HEK293 (cell line): ENCODE measurements at regions not wholly inside any gene's neighbourhood (a gene's known extent, or its start where the extent isn't known, plus 50 kb on each side); places are given as distances from the start of the nearest gene placed in this dataset.

Experiments
- EGR2 ChIP-seq: fragments of 450-650 bp; formaldehyde crosslinking; IDR thresholded peaks from 2 replicates; pipeline ENCODE4 v1.5.1; 2016; ENCODE audit warnings: low read depth, missing biosample characterization, missing genetic modification characterization
- GFI1B ChIP-seq: fragments of 450-650 bp; formaldehyde crosslinking; IDR thresholded peaks from 2 replicates; pipeline ENCODE4 v1.5.1; 2016; ENCODE audit warnings: missing biosample characterization, missing genetic modification characterization
- IKZF3 ChIP-seq: fragments of 450-650 bp; IDR thresholded peaks from 2 replicates; pipeline ENCODE4 v1.5.0; 2018; ENCODE audit warnings: missing biosample characterization, mild to moderate bottlenecking, missing genetic modification characterization, moderate library complexity
- MYNN ChIP-seq: fragments of 450-650 bp; formaldehyde crosslinking; IDR thresholded peaks from 2 replicates; pipeline ENCODE4 v1.5.1; 2016; ENCODE audit warnings: missing biosample characterization, missing genetic modification characterization, borderline replicate concordance
- SP2 ChIP-seq: fragments of 450-650 bp; formaldehyde crosslinking; IDR thresholded peaks from 2 replicates; pipeline ENCODE4 v1.5.1; 2016; ENCODE audit warnings: missing biosample characterization, missing genetic modification characterization
- YY2 ChIP-seq: fragments of 450-650 bp; formaldehyde crosslinking; IDR thresholded peaks from 2 replicates; pipeline ENCODE4 v1.5.1; 2016; ENCODE audit warnings: missing biosample characterization, missing genetic modification characterization
- ZBTB11 ChIP-seq: fragments of 450-650 bp; formaldehyde crosslinking; conservative IDR thresholded peaks from 2 replicates; pipeline ENCODE4 v1.5.1; 2016; ENCODE audit warnings: low read depth, missing biosample characterization, missing genetic modification characterization
- ZBTB17 ChIP-seq: fragments of 450-650 bp; formaldehyde crosslinking; IDR thresholded peaks from 2 replicates; pipeline ENCODE4 v1.5.1; 2016; ENCODE audit warnings: missing biosample characterization, missing genetic modification characterization
- ZBTB21 ChIP-seq: fragments of 450-650 bp; formaldehyde crosslinking; IDR thresholded peaks from 2 replicates; pipeline ENCODE4 v1.5.1; 2017; ENCODE audit warnings: missing biosample characterization, missing genetic modification characterization
- ZBTB7A ChIP-seq: fragments of 450-650 bp; formaldehyde crosslinking; IDR thresholded peaks from 2 replicates; pipeline ENCODE4 v1.5.1; 2016; ENCODE audit warnings: low read depth, missing biosample characterization, missing genetic modification characterization
- ZFP37 ChIP-seq: fragments of 450-650 bp; formaldehyde crosslinking; IDR thresholded peaks from 2 replicates; pipeline ENCODE4 v1.5.1; 2016; ENCODE audit warnings: missing biosample characterization, missing genetic modification characterization
- ZNF112 ChIP-seq: fragments of 450-650 bp; formaldehyde crosslinking; IDR thresholded peaks from 2 replicates; pipeline ENCODE4 v1.5.0; 2017; ENCODE audit warnings: missing biosample characterization, missing genetic modification characterization
- ZNF148 ChIP-seq: fragments of 450-650 bp; formaldehyde crosslinking; IDR thresholded peaks from 2 replicates; pipeline ENCODE4 v1.5.0; 2017; ENCODE audit warnings: missing biosample characterization, missing genetic modification characterization, borderline replicate concordance
- ZNF157 ChIP-seq: fragments of 450-650 bp; formaldehyde crosslinking; IDR thresholded peaks from 2 replicates; pipeline ENCODE4 v1.5.1; 2016; ENCODE audit warnings: missing biosample characterization, missing genetic modification characterization
- ZNF239 ChIP-seq: fragments of 450-650 bp; formaldehyde crosslinking; IDR thresholded peaks from 2 replicates; pipeline ENCODE4 v1.5.1; 2016; ENCODE audit warnings: missing biosample characterization, missing genetic modification characterization
- ZNF335 ChIP-seq: fragments of 450-650 bp; formaldehyde crosslinking; conservative IDR thresholded peaks from 2 replicates; pipeline ENCODE4 v1.5.1; 2016; ENCODE audit warnings: missing biosample characterization, missing genetic modification characterization
- ZNF341 ChIP-seq: fragments of 450-650 bp; formaldehyde crosslinking; IDR thresholded peaks from 2 replicates; pipeline ENCODE4; 2016; ENCODE audit warnings: low read depth, missing biosample characterization, missing genetic modification characterization
- ZNF398 ChIP-seq: fragments of 450-650 bp; formaldehyde crosslinking; IDR thresholded peaks from 2 replicates; pipeline ENCODE4 v1.5.1; 2017; ENCODE audit warnings: missing biosample characterization, missing genetic modification characterization
- ZNF449 ChIP-seq: fragments of 450-650 bp; formaldehyde crosslinking; IDR thresholded peaks from 2 replicates; pipeline ENCODE4 v1.5.1; 2017; ENCODE audit warnings: missing biosample characterization, mild to moderate bottlenecking, missing genetic modification characterization, moderate library complexity
- ZNF48 ChIP-seq: fragments of 450-650 bp; formaldehyde crosslinking; IDR thresholded peaks from 2 replicates; pipeline ENCODE4 v1.5.1; 2016; ENCODE audit warnings: missing biosample characterization, missing genetic modification characterization
- ZNF488 ChIP-seq: fragments of 450-650 bp; formaldehyde crosslinking; IDR thresholded peaks from 2 replicates; pipeline ENCODE4 v1.5.1; 2016; ENCODE audit warnings: missing biosample characterization, missing genetic modification characterization
- ZNF501 ChIP-seq: fragments of 450-650 bp; formaldehyde crosslinking; IDR thresholded peaks from 2 replicates; pipeline ENCODE4 v1.5.1; 2016; ENCODE audit warnings: missing biosample characterization, missing genetic modification characterization
- ZNF530 ChIP-seq: fragments of 450-650 bp; formaldehyde crosslinking; IDR thresholded peaks from 2 replicates; pipeline ENCODE4 v1.5.1; 2016; ENCODE audit warnings: low read depth, missing biosample characterization, missing genetic modification characterization
- ZNF707 ChIP-seq: fragments of 450-650 bp; formaldehyde crosslinking; IDR thresholded peaks from 2 replicates; pipeline ENCODE4 v1.5.1; 2016; ENCODE audit warnings: missing biosample characterization, missing genetic modification characterization
- ZNF76 ChIP-seq: fragments of 450-650 bp; formaldehyde crosslinking; IDR thresholded peaks from 2 replicates; pipeline ENCODE4; 2016; ENCODE audit warnings: low read depth, missing biosample characterization, missing genetic modification characterization, borderline replicate concordance
- ZNF776 ChIP-seq: fragments of 450-650 bp; formaldehyde crosslinking; IDR thresholded peaks from 2 replicates; pipeline ENCODE4 v1.5.0; 2017; ENCODE audit warnings: missing biosample characterization, missing genetic modification characterization, borderline replicate concordance
- ZSCAN18 ChIP-seq: fragments of 450-650 bp; formaldehyde crosslinking; IDR thresholded peaks from 2 replicates; pipeline ENCODE4 v1.5.1; 2016; ENCODE audit warnings: missing biosample characterization, missing genetic modification characterization
- ZSCAN4 ChIP-seq: fragments of 450-650 bp; formaldehyde crosslinking; IDR thresholded peaks from 2 replicates; pipeline ENCODE4 v1.5.1; 2017; ENCODE audit warnings: missing biosample characterization, missing genetic modification characterization

GRCh38 chr1:234544087-234544579 is 65.2 kb upstream of the TARBP1 start (continued):
- no peak for TF ChIP-seq ZNF148 (tag by site-specific recombination)
- TF ChIP-seq ZNF530: no peak
- no peak for TF ChIP-seq ZNF449
- peak; percentile 87 for TF ChIP-seq GFI1B (tag by site-specific recombination)
- TF ChIP-seq ZNF112 (tag by site-specific recombination): no peak
- peak; percentile 63 for TF ChIP-seq ZNF341 (tag by site-specific recombination)
- peak; percentile 81 for TF ChIP-seq SP2 (tag by site-specific recombination)
- TF ChIP-seq ZBTB7A (tag by site-specific recombination): no peak
- no peak for TF ChIP-seq ZBTB11 (tag by site-specific recombination)
- no peak for TF ChIP-seq ZNF48 (tag by site-specific recombination)
- TF ChIP-seq ZNF501 (tag by site-specific recombination): peak; percentile 81
- TF ChIP-seq ZNF398: peak; percentile 100
- TF ChIP-seq ZNF157 (tag by site-specific recombination): no peak
- TF ChIP-seq ZNF239: no peak
- no peak for TF ChIP-seq IKZF3 (tag by site-specific recombination)
- TF ChIP-seq ZSCAN18: peak; percentile 10; the same call in 1 of the 2 replicates
- TF ChIP-seq ZNF707: no peak
- no peak for TF ChIP-seq YY2 (tag by site-specific recombination)
- no peak; the same call in 1 of the 2 replicates for TF ChIP-seq ZSCAN4 (tag by site-specific recombination)
- no peak for TF ChIP-seq MYNN
- TF ChIP-seq ZBTB17 (tag by site-specific recombination): no peak; the same call in 1 of the 2 replicates
- TF ChIP-seq ZBTB21 (tag by site-specific recombination): peak; percentile 36
- no peak for TF ChIP-seq ZNF776 (tag by site-specific recombination)
- TF ChIP-seq ZFP37 (tag by site-specific recombination): no peak; the same call in 1 of the 2 replicates
- peak; percentile 72; the same call in 1 of the 2 replicates for TF ChIP-seq ZNF76 (tag by site-specific recombination)
- TF ChIP-seq EGR2 (tag by site-specific recombination): no peak
- peak; percentile 9; the same call in 1 of the 2 replicates for TF ChIP-seq ZNF335 (tag by site-specific recombination)
- TF ChIP-seq ZNF488: no peak
